ENCODE measurements at regions not wholly inside any gene's neighbourhood (a gene's known extent, or its start where the extent isn't known, plus 50 kb on each side); places are given as distances from the start of the nearest gene placed in this dataset.

DNA sequence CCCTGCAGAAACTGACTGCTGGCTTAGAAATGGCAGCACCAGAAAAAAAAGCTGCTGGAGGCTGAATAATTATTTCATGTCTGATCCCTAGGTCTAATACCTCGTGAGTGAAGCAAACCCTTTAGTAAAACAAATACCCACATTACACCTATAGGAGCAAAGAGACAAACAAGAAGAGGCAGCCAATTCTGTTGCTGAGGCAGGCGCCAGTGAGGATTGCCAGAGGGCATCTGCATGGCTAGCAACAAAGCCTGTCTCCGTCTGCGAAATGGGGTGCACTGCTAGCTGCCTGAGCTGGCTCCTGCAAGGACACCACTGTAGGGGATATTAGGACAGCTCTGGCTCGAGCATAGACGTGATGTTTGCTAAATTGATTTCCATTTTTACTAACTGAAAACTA, 509.7 kb downstream of the TDRD15 start:
- TF ChIP-seq POLR2AphosphoS5 (IDR thresholded peaks at IDR 0.05; ENCODE audit: insufficient read depth in 1 of 2, low read depth in 1 of 2): no peak
- no peak for TF ChIP-seq POLR2A (IDR thresholded peaks at IDR 0.05)

Measured in vagina (tissue), 2 donors.